ENCODE measurements at regions not wholly inside any gene's neighbourhood (a gene's known extent, or its start where the extent isn't known, plus 50 kb on each side); places are given as distances from the start of the nearest gene placed in this dataset.
"Not testable (repeated sequence)": the region's sequence is repeated elsewhere in the genome, so short reads cannot be mapped to it uniquely, and the experiment has no call there.

DNA sequence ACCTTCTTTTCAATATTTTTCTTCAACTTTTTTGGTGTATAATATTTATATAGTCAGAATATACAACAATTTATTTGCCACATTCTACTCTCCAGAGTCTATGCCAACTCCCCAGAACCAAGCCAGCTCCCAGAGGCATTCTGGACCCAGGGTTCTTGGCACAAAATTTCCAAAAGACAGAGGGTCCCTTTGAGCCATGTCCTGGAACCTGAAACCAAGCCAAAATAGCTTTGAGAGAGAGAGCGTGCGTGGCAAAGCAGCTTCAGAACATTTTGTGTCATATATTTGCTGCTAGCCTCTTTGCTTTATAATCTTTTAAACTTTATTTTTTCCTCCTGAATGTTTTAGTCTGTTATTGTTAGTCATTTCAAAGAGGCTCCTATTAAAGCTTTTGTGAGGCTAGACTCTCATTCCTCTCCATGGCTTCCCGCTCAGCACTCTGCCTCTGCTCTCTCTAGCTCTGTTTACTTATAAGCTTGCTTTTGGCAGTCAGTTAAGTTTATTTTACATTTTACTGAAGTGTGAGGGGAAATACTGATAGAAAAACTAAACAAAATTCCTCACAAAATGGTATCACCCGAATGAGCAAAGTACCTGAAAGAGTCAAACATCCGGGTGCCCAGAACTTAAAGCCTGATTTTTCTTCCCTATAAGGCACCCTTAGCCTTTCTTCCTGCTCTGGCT, 605.1 kb upstream of the ID4 start:
- H3K4me3 ChIP-seq (ENCODE audit: low read length): no peak overlapping the region
- H3K4me1 Mint-ChIP-seq: peaks cover 7% of the 10 kb centered on the region
- peaks cover 3% of the 10 kb centered on the region for H3K9me3 Mint-ChIP-seq
- no peaks in the 10 kb centered on the region for H3K36me3 ChIP-seq (ENCODE audit: control insufficient read depth, insufficient read depth, low read length)
- no peaks in the 10 kb centered on the region for H3K36me3 Mint-ChIP-seq (ENCODE audit: low read depth)
- WGBS, 2 experiments (ENCODE audit: insufficient coverage in 1 of 2, insufficient read length in 1 of 2): 79 to 93% methylated on average over 3 to 5 of the region's 5 CpGs
- H3K27me3 Mint-ChIP-seq (ENCODE audit: insufficient read depth): no peaks in the 10 kb centered on the region
- H3K4me3 Mint-ChIP-seq: no peak overlapping the region
- peaks cover 6% of the 10 kb centered on the region for H3K4me1 ChIP-seq (ENCODE audit: control insufficient read depth, insufficient read depth, low read length)
- H3K9me3 ChIP-seq (ENCODE audit: control insufficient read depth, low read length): peaks cover 8% of the 10 kb centered on the region
- no peaks in the 10 kb centered on the region for H3K27me3 ChIP-seq (ENCODE audit: control insufficient read depth, insufficient read depth, low read length, poor library complexity, severe bottlenecking)
- H3K27ac ChIP-seq (ENCODE audit: low read depth, low read length): no peak overlapping the region
- no peak overlapping the region for H3K9ac ChIP-seq (ENCODE audit: extremely low read depth, low read length, poor library complexity, severe bottlenecking)
- TF ChIP-seq, protein P1, sequence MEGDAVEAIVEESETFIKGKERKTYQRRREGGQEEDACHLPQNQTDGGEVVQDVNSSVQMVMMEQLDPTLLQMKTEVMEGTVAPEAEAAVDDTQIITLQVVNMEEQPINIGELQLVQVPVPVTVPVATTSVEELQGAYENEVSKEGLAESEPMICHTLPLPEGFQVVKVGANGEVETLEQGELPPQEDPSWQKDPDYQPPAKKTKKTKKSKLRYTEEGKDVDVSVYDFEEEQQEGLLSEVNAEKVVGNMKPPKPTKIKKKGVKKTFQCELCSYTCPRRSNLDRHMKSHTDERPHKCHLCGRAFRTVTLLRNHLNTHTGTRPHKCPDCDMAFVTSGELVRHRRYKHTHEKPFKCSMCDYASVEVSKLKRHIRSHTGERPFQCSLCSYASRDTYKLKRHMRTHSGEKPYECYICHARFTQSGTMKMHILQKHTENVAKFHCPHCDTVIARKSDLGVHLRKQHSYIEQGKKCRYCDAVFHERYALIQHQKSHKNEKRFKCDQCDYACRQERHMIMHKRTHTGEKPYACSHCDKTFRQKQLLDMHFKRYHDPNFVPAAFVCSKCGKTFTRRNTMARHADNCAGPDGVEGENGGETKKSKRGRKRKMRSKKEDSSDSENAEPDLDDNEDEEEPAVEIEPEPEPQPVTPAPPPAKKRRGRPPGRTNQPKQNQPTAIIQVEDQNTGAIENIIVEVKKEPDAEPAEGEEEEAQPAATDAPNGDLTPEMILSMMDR (conservative IDR thresholded peaks at IDR 0.05): no peak
- no peak overlapping the region for H3K27ac Mint-ChIP-seq
- DNase-seq: no peak

DNA sequence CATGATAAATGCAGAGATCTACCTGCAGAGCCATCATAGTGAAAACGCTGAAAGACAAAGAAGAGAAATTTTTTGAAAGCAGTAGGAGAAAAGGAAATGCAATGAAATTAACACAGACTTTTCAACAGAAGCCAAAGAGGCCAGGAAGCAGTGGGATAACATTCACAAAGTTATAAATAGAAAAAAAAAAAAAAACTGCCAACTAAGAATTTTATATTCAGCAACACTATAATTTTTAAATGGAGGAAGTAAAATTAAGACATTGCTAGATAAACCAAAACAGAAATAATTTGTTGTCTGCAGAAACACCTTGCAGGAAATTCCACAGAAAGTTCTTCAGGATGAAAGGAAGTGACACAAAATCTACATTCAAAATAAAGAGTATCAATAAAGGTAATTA, 591.5 kb upstream of the ID4 start:
- no peak for DNase-seq
- H3K27ac ChIP-seq (ENCODE audit: low read depth, low read length): no peak overlapping the region
- WGBS, 2 experiments (ENCODE audit: insufficient coverage in 1 of 2, insufficient read length in 1 of 2): 73% methylated on average over 1 of the region's 1 CpG; no CpG with 5 or more reads in 1 of the 2 experiments
- H3K9ac ChIP-seq (ENCODE audit: extremely low read depth, low read length, poor library complexity, severe bottlenecking): no peak overlapping the region
- Mint-ChIP-seq H3K27ac (no peak overlapping the region), H3K36me3 (ENCODE audit: low read depth) (no peaks in the 10 kb centered on the region), H3K4me3 (no peak overlapping the region), H3K4me1 (no peaks in the 10 kb centered on the region), H3K9me3 (peaks cover 54% of the 10 kb centered on the region), H3K27me3 (ENCODE audit: insufficient read depth) (peaks cover 18% of the 10 kb centered on the region)
- TF ChIP-seq, protein P1 (conservative IDR thresholded peaks at IDR 0.05): no peak
- H3K36me3 ChIP-seq (ENCODE audit: control insufficient read depth, insufficient read depth, low read length): no peaks in the 10 kb centered on the region
- peaks cover 11% of the 10 kb centered on the region for H3K9me3 ChIP-seq (ENCODE audit: control insufficient read depth, low read length)
- H3K4me3 ChIP-seq (ENCODE audit: low read length): no peak overlapping the region
- H3K27me3 ChIP-seq (ENCODE audit: control insufficient read depth, insufficient read depth, low read length, poor library complexity, severe bottlenecking): no peaks in the 10 kb centered on the region
- no peaks in the 10 kb centered on the region for H3K4me1 ChIP-seq (ENCODE audit: control insufficient read depth, insufficient read depth, low read length)

DNA sequence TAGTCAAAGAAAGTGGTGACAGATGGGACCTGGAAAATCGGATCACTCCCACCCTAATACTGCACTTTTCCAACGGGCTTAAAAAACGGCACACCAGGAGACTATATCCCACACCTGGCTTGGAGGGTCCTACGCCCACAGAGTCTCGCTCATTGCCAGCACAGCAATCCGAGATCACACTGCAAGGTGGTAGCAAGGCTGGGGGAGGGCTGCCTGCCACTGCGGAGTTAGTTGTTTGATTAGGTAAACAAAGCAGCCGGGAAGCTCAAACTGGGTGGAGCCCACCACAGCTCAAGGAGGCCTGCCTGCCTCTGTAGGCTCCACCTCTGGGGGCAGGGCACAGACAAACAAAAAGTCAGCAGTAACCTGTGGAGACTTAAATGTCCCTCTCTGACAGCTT, 590.0 kb upstream of the ID4 start:
- H3K4me1 Mint-ChIP-seq; H3K27ac Mint-ChIP-seq; DNase-seq; H3K27ac ChIP-seq (ENCODE audit: low read depth, low read length); H3K9ac ChIP-seq (ENCODE audit: extremely low read depth, low read length, poor library complexity, severe bottlenecking); H3K36me3 ChIP-seq (ENCODE audit: control insufficient read depth, insufficient read depth, low read length); H3K4me3 ChIP-seq (ENCODE audit: low read length); H3K27me3 ChIP-seq (ENCODE audit: control insufficient read depth, insufficient read depth, low read length, poor library complexity, severe bottlenecking); H3K4me1 ChIP-seq (ENCODE audit: control insufficient read depth, insufficient read depth, low read length); H3K36me3 Mint-ChIP-seq (ENCODE audit: low read depth): not testable (repeated sequence)
- peaks cover 47% of the 10 kb centered on the region for H3K9me3 Mint-ChIP-seq
- peaks cover 20% of the 10 kb centered on the region for H3K27me3 Mint-ChIP-seq (ENCODE audit: insufficient read depth)
- peak overlapping the region; percentile 37 for H3K4me3 Mint-ChIP-seq
- peaks cover 11% of the 10 kb centered on the region for H3K9me3 ChIP-seq (ENCODE audit: control insufficient read depth, low read length)
- WGBS, 2 experiments (ENCODE audit: insufficient coverage in 1 of 2, insufficient read length in 1 of 2): 74 to 92% methylated on average over 4 to 8 of the region's 8 CpGs

DNA sequence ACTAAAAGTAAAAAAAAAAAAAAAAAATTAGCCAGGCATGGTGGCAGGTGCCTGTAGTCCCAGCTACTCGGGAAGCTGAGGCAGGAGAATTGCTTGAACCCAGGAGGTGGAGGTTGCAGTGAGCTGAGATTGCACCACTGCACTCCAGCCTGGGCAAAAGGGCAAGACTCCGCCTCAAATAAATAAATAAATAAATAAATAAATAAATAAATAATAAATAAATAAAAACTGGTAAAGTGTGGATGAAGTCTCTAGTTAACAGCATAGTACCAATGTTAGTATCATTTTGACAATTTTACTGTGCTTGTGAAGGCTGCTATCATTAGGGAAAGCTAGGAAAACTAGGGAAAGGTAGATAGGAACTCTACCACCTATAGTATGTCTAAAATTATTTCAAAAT, 581.0 kb upstream of the ID4 start:
- 100% methylated on average over 1 of the region's 2 CpGs; no CpG with 5 or more reads in 1 of the 2 experiments for WGBS, 2 experiments (ENCODE audit: insufficient coverage in 1 of 2, insufficient read length in 1 of 2)
- H3K9ac ChIP-seq (ENCODE audit: extremely low read depth, low read length, poor library complexity, severe bottlenecking); H3K27ac ChIP-seq (ENCODE audit: low read depth, low read length); H3K4me3 Mint-ChIP-seq; DNase-seq; H3K27me3 Mint-ChIP-seq (ENCODE audit: insufficient read depth); H3K27ac Mint-ChIP-seq; H3K27me3 ChIP-seq (ENCODE audit: control insufficient read depth, insufficient read depth, low read length, poor library complexity, severe bottlenecking); H3K36me3 ChIP-seq (ENCODE audit: control insufficient read depth, insufficient read depth, low read length); H3K4me1 ChIP-seq (ENCODE audit: control insufficient read depth, insufficient read depth, low read length); H3K36me3 Mint-ChIP-seq (ENCODE audit: low read depth); H3K4me1 Mint-ChIP-seq; H3K9me3 ChIP-seq (ENCODE audit: control insufficient read depth, low read length); H3K4me3 ChIP-seq (ENCODE audit: low read length); H3K9me3 Mint-ChIP-seq: not testable (repeated sequence)

All from endodermal cell (in vitro differentiated cells).